ENCODE measurements at regions not wholly inside any gene's neighbourhood (a gene's known extent, or its start where the extent isn't known, plus 50 kb on each side); places are given as distances from the start of the nearest gene placed in this dataset.

GRCh38 chr1:115501476-115501875 lies 140.3 kb upstream of the VANGL1 start:
- H3K4me3 ChIP-seq (ENCODE audit: low read depth, low read length), result no peak overlapping the region
- CTCF ChIA-PET, result no interaction called here
- H3K36me3 ChIP-seq (ENCODE audit: control insufficient read depth, insufficient read depth, low read length), result no peaks in the 10 kb centered on the region
- peaks cover 11% of the 10 kb centered on the region for H3K9me3 Mint-ChIP-seq (ENCODE audit: unreplicated experiment)
- no peaks in the 10 kb centered on the region for H3K9me3 ChIP-seq
- H3K27me3 ChIP-seq (replicated peaks; ENCODE audit: control insufficient read depth, insufficient read depth, low read length), result no peaks in the 10 kb centered on the region
- POLR2A ChIA-PET, result no interaction called here
- TF ChIP-seq CTCF (IDR thresholded peaks at IDR 0.05; ENCODE audit: insufficient read depth in 1 of 2, low read depth in 1 of 2, low read length in 1 of 2, severe bottlenecking in 1 of 2, unreplicated experiment in 1 of 2), result no peak
- intact Hi-C loops (cut with micrococcal nuclease; ENCODE audit: unreplicated experiment), result no loop called here
- H3K27ac Mint-ChIP-seq (ENCODE audit: unreplicated experiment), result no peak overlapping the region
- H3K4me1 ChIP-seq, result 0 out of 2 replicates have a peak, but pooled peaks cover 6% of the 10 kb centered on the region
- H3K36me3 Mint-ChIP-seq (ENCODE audit: insufficient read depth, unreplicated experiment), result no peaks in the 10 kb centered on the region
- BruUV-seq (replicated peaks), result no TSS peak
- peaks cover 14% of the 10 kb centered on the region for H3K4me1 Mint-ChIP-seq (ENCODE audit: low read depth, unreplicated experiment)
- no peaks in the 10 kb centered on the region for H3K27me3 Mint-ChIP-seq (ENCODE audit: insufficient read depth, unreplicated experiment)
- no peak for DNase-seq
- no peak overlapping the region for H3K4me3 Mint-ChIP-seq (ENCODE audit: unreplicated experiment)

GRCh38 chr1:115499253-115499652 lies 142.5 kb upstream of the VANGL1 start:
- Mint-ChIP-seq H3K4me3 (ENCODE audit: unreplicated experiment) (no peak overlapping the region), H3K9me3 (ENCODE audit: unreplicated experiment) (no peaks in the 10 kb centered on the region), H3K27me3 (ENCODE audit: insufficient read depth, unreplicated experiment) (no peaks in the 10 kb centered on the region), H3K4me1 (ENCODE audit: low read depth, unreplicated experiment) (peaks cover 15% of the 10 kb centered on the region), H3K27ac (ENCODE audit: unreplicated experiment) (no peak overlapping the region), H3K36me3 (ENCODE audit: insufficient read depth, unreplicated experiment) (no peaks in the 10 kb centered on the region)
- Histone ChIP-seq H3K4me3 (ENCODE audit: low read depth, low read length) (no peak overlapping the region), H3K36me3 (ENCODE audit: control insufficient read depth, insufficient read depth, low read length) (no peaks in the 10 kb centered on the region), H3K27me3 (replicated peaks; ENCODE audit: control insufficient read depth, insufficient read depth, low read length) (no peaks in the 10 kb centered on the region), H3K9me3 (no peaks in the 10 kb centered on the region), H3K4me1 (0 out of 2 replicates have a peak, but pooled peaks cover 6% of the 10 kb centered on the region)
- intact Hi-C loops (cut with micrococcal nuclease; ENCODE audit: unreplicated experiment), result no loop called here
- ChIA-PET POLR2A (no interaction called here), CTCF (no interaction called here)
- no peak for TF ChIP-seq CTCF (IDR thresholded peaks at IDR 0.05; ENCODE audit: insufficient read depth in 1 of 2, low read depth in 1 of 2, low read length in 1 of 2, severe bottlenecking in 1 of 2, unreplicated experiment in 1 of 2)
- DNase-seq, result no peak
- no TSS peak for BruUV-seq (replicated peaks)

GRCh38 chr1:115496904-115497527 lies 144.8 kb upstream of the VANGL1 start:
- Mint-ChIP-seq H3K9me3 (ENCODE audit: unreplicated experiment) (no peaks in the 10 kb centered on the region), H3K27ac (ENCODE audit: unreplicated experiment) (peak overlapping the region; percentile 55), H3K27me3 (ENCODE audit: insufficient read depth, unreplicated experiment) (no peaks in the 10 kb centered on the region), H3K36me3 (ENCODE audit: insufficient read depth, unreplicated experiment) (no peaks in the 10 kb centered on the region), H3K4me1 (ENCODE audit: low read depth, unreplicated experiment) (peaks cover 15% of the 10 kb centered on the region), H3K4me3 (ENCODE audit: unreplicated experiment) (no peak overlapping the region)
- ChIA-PET CTCF (no interaction called here), POLR2A (no interaction called here)
- Histone ChIP-seq H3K27me3 (replicated peaks; ENCODE audit: control insufficient read depth, insufficient read depth, low read length) (no peaks in the 10 kb centered on the region), H3K4me1 (0 out of 2 replicates have a peak, but pooled peaks cover 6% of the 10 kb centered on the region), H3K4me3 (ENCODE audit: low read depth, low read length) (no peak overlapping the region), H3K36me3 (ENCODE audit: control insufficient read depth, insufficient read depth, low read length) (no peaks in the 10 kb centered on the region), H3K9me3 (no peaks in the 10 kb centered on the region)
- peak in 1 of 2 experiments; percentile 3 for DNase-seq
- no TSS peak for BruUV-seq (replicated peaks)
- intact Hi-C loops (cut with micrococcal nuclease; ENCODE audit: unreplicated experiment), result no loop called here
- no peak for TF ChIP-seq CTCF (IDR thresholded peaks at IDR 0.05; ENCODE audit: insufficient read depth in 1 of 2, low read depth in 1 of 2, low read length in 1 of 2, severe bottlenecking in 1 of 2, unreplicated experiment in 1 of 2)

All from Caco-2 (cell line).